ENCODE measurements at regions not wholly inside any gene's neighbourhood (a gene's known extent, or its start where the extent isn't known, plus 50 kb on each side); places are given as distances from the start of the nearest gene placed in this dataset.

GRCh38 chr6:164495882-164496495 is 813.4 kb downstream of the C6orf118 start:
- CTCF ChIA-PET, result no interaction called here
- H3K27me3 ChIP-seq (ENCODE audit: insufficient read depth, low read length, poor library complexity, severe bottlenecking), result no peaks in the 10 kb centered on the region

GRCh38 chr6:164478426-164478825 is 831.0 kb downstream of the C6orf118 start:
- Histone ChIP-seq H3K9me3 (ENCODE audit: low read length) (no peaks in the 10 kb centered on the region), H3K27me3 (ENCODE audit: insufficient read depth, low read length, poor library complexity, severe bottlenecking) (no peaks in the 10 kb centered on the region), H3K4me1 (ENCODE audit: insufficient read depth, low read length) (no peaks in the 10 kb centered on the region), H3K27ac (ENCODE audit: low read depth, low read length) (no peak overlapping the region), H3K4me3 (ENCODE audit: low read length) (no peak overlapping the region), H3K36me3 (ENCODE audit: insufficient read depth, low read length) (no peaks in the 10 kb centered on the region)
- Mint-ChIP-seq H3K27me3 (no peaks in the 10 kb centered on the region), H3K9me3 (peaks cover 0 to 23% (median 4%) of the 10 kb centered on the region in 5 donors), H3K27ac (no peak overlapping the region), H3K4me1 (no peaks in the 10 kb centered on the region), H3K4me3 (no peak overlapping the region), H3K36me3 (no peaks in the 10 kb centered on the region)
- no peak for DNase-seq
- ChIA-PET CTCF (no interaction called here), POLR2A (no interaction called here)

More at GRCh38 chr6:164495882-164496495, 813.4 kb downstream of the C6orf118 start:
- Mint-ChIP-seq H3K36me3 (no peaks in the 10 kb centered on the region), H3K4me3 (no peak overlapping the region), H3K27ac (no peak overlapping the region), H3K27me3 (no peaks in the 10 kb centered on the region), H3K4me1 (no peaks in the 10 kb centered on the region), H3K9me3 (peaks cover 4 to 7% (median 6%) of the 10 kb centered on the region in 5 donors)
- H3K27ac ChIP-seq (ENCODE audit: low read depth, low read length), result no peak overlapping the region
- no peaks in the 10 kb centered on the region for H3K9me3 ChIP-seq (ENCODE audit: low read length)
- no peaks in the 10 kb centered on the region for H3K36me3 ChIP-seq (ENCODE audit: insufficient read depth, low read length)
- H3K4me1 ChIP-seq (ENCODE audit: insufficient read depth, low read length), result no peaks in the 10 kb centered on the region
- no peak overlapping the region for H3K4me3 ChIP-seq (ENCODE audit: low read length)
- no peak for DNase-seq
- POLR2A ChIA-PET, result no interaction called here

- no peak overlapping the region for H3K27ac ChIP-seq (ENCODE audit: low read depth, low read length)
- no peak for DNase-seq
- H3K4me3 ChIP-seq (ENCODE audit: low read length), result no peak overlapping the region
- ChIA-PET POLR2A (no interaction called here), CTCF (no interaction called here)
- Mint-ChIP-seq H3K27ac (no peak overlapping the region), H3K27me3 (no peaks in the 10 kb centered on the region), H3K4me1 (no peaks in the 10 kb centered on the region), H3K9me3 (peaks cover 0 to 23% (median 4%) of the 10 kb centered on the region in 5 donors), H3K36me3 (no peaks in the 10 kb centered on the region), H3K4me3 (no peak overlapping the region)
- H3K9me3 ChIP-seq (ENCODE audit: low read length), result no peaks in the 10 kb centered on the region
- no peaks in the 10 kb centered on the region for H3K36me3 ChIP-seq (ENCODE audit: insufficient read depth, low read length)
- H3K4me1 ChIP-seq (ENCODE audit: insufficient read depth, low read length), result no peaks in the 10 kb centered on the region
- H3K27me3 ChIP-seq (ENCODE audit: insufficient read depth, low read length, poor library complexity, severe bottlenecking), result no peaks in the 10 kb centered on the region
Measured at GRCh38 chr6:164477790-164478189, 831.6 kb downstream of the C6orf118 start.

GRCh38 chr6:164477101-164477500 is 832.3 kb downstream of the C6orf118 start:
- H3K36me3 Mint-ChIP-seq, result no peaks in the 10 kb centered on the region
- no peaks in the 10 kb centered on the region for H3K27me3 Mint-ChIP-seq
- H3K4me3 Mint-ChIP-seq, result no peak overlapping the region
- H3K27ac Mint-ChIP-seq, result no peak overlapping the region
- no peaks in the 10 kb centered on the region for H3K36me3 ChIP-seq (ENCODE audit: insufficient read depth, low read length)
- no peak overlapping the region for H3K4me3 ChIP-seq (ENCODE audit: low read length)
- peaks cover 0 to 16% (median 3%) of the 10 kb centered on the region in 5 donors for H3K9me3 Mint-ChIP-seq
- H3K27ac ChIP-seq (ENCODE audit: low read depth, low read length), result no peak overlapping the region
- no peaks in the 10 kb centered on the region for H3K4me1 ChIP-seq (ENCODE audit: insufficient read depth, low read length)
- H3K27me3 ChIP-seq (ENCODE audit: insufficient read depth, low read length, poor library complexity, severe bottlenecking), result no peaks in the 10 kb centered on the region
- no peak for DNase-seq
- no peaks in the 10 kb centered on the region for H3K4me1 Mint-ChIP-seq
- ChIA-PET POLR2A (no interaction called here), CTCF (no interaction called here)
- H3K9me3 ChIP-seq (ENCODE audit: low read length), result no peaks in the 10 kb centered on the region

GRCh38 chr6:164469276-164469949 is 840.0 kb downstream of the C6orf118 start:
- no peak overlapping the region for H3K27ac Mint-ChIP-seq
- Histone ChIP-seq H3K27ac (ENCODE audit: low read depth, low read length) (no peak overlapping the region), H3K9me3 (ENCODE audit: low read length) (no peaks in the 10 kb centered on the region), H3K4me3 (ENCODE audit: low read length) (no peak overlapping the region), H3K36me3 (ENCODE audit: insufficient read depth, low read length) (no peaks in the 10 kb centered on the region), H3K27me3 (ENCODE audit: insufficient read depth, low read length, poor library complexity, severe bottlenecking) (no peaks in the 10 kb centered on the region), H3K4me1 (ENCODE audit: insufficient read depth, low read length) (no peaks in the 10 kb centered on the region)
- H3K36me3 Mint-ChIP-seq, result no peaks in the 10 kb centered on the region
- no peaks in the 10 kb centered on the region for H3K27me3 Mint-ChIP-seq
- CTCF ChIA-PET, result no interaction called here
- no peak for DNase-seq
- H3K4me3 Mint-ChIP-seq, result no peak overlapping the region
- no peaks in the 10 kb centered on the region for H3K4me1 Mint-ChIP-seq
- peaks cover 0 to 8% (median 0%) of the 10 kb centered on the region in 5 donors for H3K9me3 Mint-ChIP-seq
- POLR2A ChIA-PET, result no interaction called here

- Mint-ChIP-seq H3K4me3 (no peak overlapping the region), H3K27me3 (no peaks in the 10 kb centered on the region), H3K4me1 (no peaks in the 10 kb centered on the region), H3K36me3 (no peaks in the 10 kb centered on the region), H3K9me3 (peaks cover 0 to 4% (median 0%) of the 10 kb centered on the region in 5 donors), H3K27ac (no peak overlapping the region)
- Histone ChIP-seq H3K36me3 (ENCODE audit: insufficient read depth, low read length) (no peaks in the 10 kb centered on the region), H3K4me1 (ENCODE audit: insufficient read depth, low read length) (no peaks in the 10 kb centered on the region), H3K9me3 (ENCODE audit: low read length) (no peaks in the 10 kb centered on the region), H3K4me3 (ENCODE audit: low read length) (no peak overlapping the region), H3K27ac (ENCODE audit: low read depth, low read length) (no peak overlapping the region), H3K27me3 (ENCODE audit: insufficient read depth, low read length, poor library complexity, severe bottlenecking) (no peaks in the 10 kb centered on the region)
- ChIA-PET CTCF (no interaction called here), POLR2A (no interaction called here)
- DNase-seq, result no peak
Measured at GRCh38 chr6:164455835-164456234, 853.6 kb downstream of the C6orf118 start.

- H3K27me3 ChIP-seq (ENCODE audit: insufficient read depth, low read length, poor library complexity, severe bottlenecking), result no peaks in the 10 kb centered on the region
- ChIA-PET POLR2A (no interaction called here), CTCF (no interaction called here)
- H3K4me3 ChIP-seq (ENCODE audit: low read length), result no peak overlapping the region
- H3K4me3 Mint-ChIP-seq, result no peak overlapping the region
- peaks cover 0 to 8% (median 0%) of the 10 kb centered on the region in 5 donors for H3K9me3 Mint-ChIP-seq
- DNase-seq, result no peak
- H3K9me3 ChIP-seq (ENCODE audit: low read length), result no peaks in the 10 kb centered on the region
- no peak overlapping the region for H3K27ac ChIP-seq (ENCODE audit: low read depth, low read length)
- H3K36me3 ChIP-seq (ENCODE audit: insufficient read depth, low read length), result no peaks in the 10 kb centered on the region
- H3K4me1 ChIP-seq (ENCODE audit: insufficient read depth, low read length), result no peaks in the 10 kb centered on the region
- no peak overlapping the region for H3K27ac Mint-ChIP-seq
- H3K4me1 Mint-ChIP-seq, result no peaks in the 10 kb centered on the region
- H3K27me3 Mint-ChIP-seq, result no peaks in the 10 kb centered on the region
- no peaks in the 10 kb centered on the region for H3K36me3 Mint-ChIP-seq
Measured at GRCh38 chr6:164453835-164454234, 855.6 kb downstream of the C6orf118 start.

GRCh38 chr6:164442572-164442971 is 866.8 kb downstream of the C6orf118 start:
- Mint-ChIP-seq H3K4me3 (no peak overlapping the region), H3K36me3 (no peaks in the 10 kb centered on the region), H3K9me3 (peaks cover 0 to 15% (median 8%) of the 10 kb centered on the region in 5 donors), H3K4me1 (no peaks in the 10 kb centered on the region), H3K27ac (no peak overlapping the region), H3K27me3 (peaks cover 0 to 2% of the 10 kb centered on the region in 2 donors)
- H3K36me3 ChIP-seq (ENCODE audit: insufficient read depth, low read length), result no peaks in the 10 kb centered on the region
- no peak overlapping the region for H3K27ac ChIP-seq (ENCODE audit: low read depth, low read length)
- CTCF ChIA-PET, result no interaction called here
- no peaks in the 10 kb centered on the region for H3K4me1 ChIP-seq (ENCODE audit: insufficient read depth, low read length)
- H3K9me3 ChIP-seq (ENCODE audit: low read length), result no peaks in the 10 kb centered on the region
- POLR2A ChIA-PET, result no interaction called here
- no peaks in the 10 kb centered on the region for H3K27me3 ChIP-seq (ENCODE audit: insufficient read depth, low read length, poor library complexity, severe bottlenecking)
- H3K4me3 ChIP-seq (ENCODE audit: low read length), result no peak overlapping the region
- DNase-seq, result no peak
